ENCODE measurements at regions not wholly inside any gene's neighbourhood (a gene's known extent, or its start where the extent isn't known, plus 50 kb on each side); places are given as distances from the start of the nearest gene placed in this dataset.

GRCh38 chr2:198698230-198698629, 759.5 kb downstream of the SATB2 start:
- no peak for DNase-seq

- DNase-seq = no peak
Observed at GRCh38 chr2:198697794-198698193, 759.9 kb downstream of the SATB2 start.

GRCh38 chr2:198697218-198697617, 760.5 kb downstream of the SATB2 start:
- DNase-seq = no peak

GRCh38 chr2:198695879-198696278, 761.9 kb downstream of the SATB2 start:
- no peak for DNase-seq

- peak; percentile 8 for DNase-seq
Observed at GRCh38 chr2:198692907-198693510, 764.7 kb downstream of the SATB2 start.

- DNase-seq = no peak
Observed at GRCh38 chr2:198691236-198691635, 766.5 kb downstream of the SATB2 start.

- no peak for DNase-seq
Observed at GRCh38 chr2:198664321-198664720, 793.4 kb downstream of the SATB2 start.

GRCh38 chr2:198662905-198663304, 794.8 kb downstream of the SATB2 start:
- no peak for DNase-seq

GRCh38 chr2:198660501-198660900, 797.2 kb downstream of the SATB2 start:
- no peak for DNase-seq

GRCh38 chr2:198659096-198659870, 798.5 kb downstream of the SATB2 start:
- DNase-seq = peak; percentile 54

GRCh38 chr2:198657512-198658121, 800.1 kb downstream of the SATB2 start:
- peak; percentile 50 for DNase-seq

- no peak for DNase-seq
Observed at GRCh38 chr2:198656869-198657268, 800.9 kb downstream of the SATB2 start.

- no peak for DNase-seq
Observed at GRCh38 chr2:198654646-198655045, 803.1 kb downstream of the SATB2 start.

GRCh38 chr2:198653311-198653710, 804.4 kb downstream of the SATB2 start:
- no peak for DNase-seq

- DNase-seq = no peak
Observed at GRCh38 chr2:198652461-198652860, 805.3 kb downstream of the SATB2 start.

- no peak for DNase-seq
Observed at GRCh38 chr2:198645816-198646215, 811.9 kb downstream of the SATB2 start.

GRCh38 chr2:198641161-198641560, 816.6 kb downstream of the SATB2 start:
- DNase-seq = no peak

- DNase-seq = no peak
Observed at GRCh38 chr2:198640463-198640862, 817.3 kb downstream of the SATB2 start.

GRCh38 chr2:198639580-198639979, 818.2 kb downstream of the SATB2 start:
- no peak for DNase-seq

GRCh38 chr2:198638577-198638976, 819.2 kb downstream of the SATB2 start:
- DNase-seq = no peak

- DNase-seq = no peak
Observed at GRCh38 chr2:198630384-198630783, 826.0 kb downstream of the PLCL1 start.

GRCh38 chr2:198628596-198628995, 824.2 kb downstream of the PLCL1 start:
- no peak for DNase-seq

- DNase-seq = no peak
Observed at GRCh38 chr2:198622986-198623730, 818.8 kb downstream of the PLCL1 start.

- DNase-seq = no peak
Observed at GRCh38 chr2:198615972-198616371, 811.6 kb downstream of the PLCL1 start.
